Smooth muscle cell (in vitro differentiated cells): ENCODE measurements at regions not wholly inside any gene's neighbourhood (a gene's known extent, or its start where the extent isn't known, plus 50 kb on each side); places are given as distances from the start of the nearest gene placed in this dataset.

Experiments used
- DNase-seq: peaks from one replicate; lab custom pipeline; 2025; ENCODE audit not compliant: unreplicated experiment; lab: John Stamatoyannopoulos, UW
- H2AFZ ChIP-seq: fragments of 200-600 bp; sonication (generic); 2 replicates; pipeline ENCODE4 v1.6.0; 2016; ENCODE audit warnings: antibody characterized with exemption, low read depth, mild to moderate bottlenecking
- H3F3A ChIP-seq: fragments of 200-600 bp; sonication (generic); 2 replicates; pipeline ENCODE4 v1.6.0; 2017; ENCODE audit warnings: antibody characterized with exemption, low read depth
- H3K27ac ChIP-seq: fragments of 200-600 bp; sonication (generic); 2 replicates; pipeline ENCODE4 v1.5.1; 2016; ENCODE audit warnings: low read depth, mild to moderate bottlenecking
- H3K27me3 ChIP-seq: fragments of 200-600 bp; sonication (generic); 2 replicates; pipeline ENCODE4 v1.6.1; 2016; ENCODE audit warnings: low read depth, mild to moderate bottlenecking
- H3K36me3 ChIP-seq: fragments of 200-600 bp; sonication (generic); 2 replicates; pipeline ENCODE4 v1.5.1; 2016; ENCODE audit warnings: low read depth
- H3K4me1 ChIP-seq: fragments of 200-600 bp; sonication (generic); 2 replicates; pipeline ENCODE4 v1.5.1; 2016; ENCODE audit warnings: low read depth
- H3K4me2 ChIP-seq: fragments of 200-600 bp; sonication (generic); 2 replicates; pipeline ENCODE4 v1.6.0; 2016; ENCODE audit warnings: mild to moderate bottlenecking
- H3K4me3 ChIP-seq: fragments of 200-600 bp; sonication (generic); 2 replicates; pipeline ENCODE4 v1.5.1; 2016; ENCODE audit warnings: mild to moderate bottlenecking
- H3K79me2 ChIP-seq: fragments of 200-600 bp; sonication (generic); 2 replicates; pipeline ENCODE4 v1.6.0; 2016; ENCODE audit warnings: low read depth, mild to moderate bottlenecking
- H3K9ac ChIP-seq: fragments of 200-600 bp; sonication (generic); 2 replicates; pipeline ENCODE4 v1.6.0; 2016; ENCODE audit warnings: low read depth
- H3K9me3 ChIP-seq: fragments of 200-600 bp; sonication (generic); replicated peaks from 2 replicates; pipeline ENCODE4 v1.5.1; 2016; ENCODE audit warnings: low read depth
- H4K20me1 ChIP-seq: fragments of 200-600 bp; sonication (generic); 2 replicates; pipeline ENCODE4 v1.6.0; 2016; ENCODE audit warnings: low read depth
- CTCF ChIP-seq: fragments of 200-600 bp; sonication (generic); IDR thresholded peaks from 2 replicates; pipeline ENCODE4 v1.5.1; 2017; ENCODE audit warnings: borderline replicate concordance, mild to moderate bottlenecking, antibody characterized with exemption; ENCODE audit not compliant: insufficient read depth, poor library complexity, severe bottlenecking
- whole genome bisulfite sequencing: methylation state at CpG from one replicate; pipeline ENCODE4 v1.1.7; 2016; ENCODE audit warnings: low lambda C conversion rate; 5-methylcytosine and 5-hydroxymethylcytosine counted together

- H3K9me3 ChIP-seq: no peaks in the 10 kb centered on the region
- WGBS: 86% methylated on average over 24 of the region's 24 CpGs
- no peak overlapping the region for H3K27ac ChIP-seq
- no peak overlapping the region for H3K9ac ChIP-seq
- no peak for DNase-seq
- no peaks in the 10 kb centered on the region for H3F3A ChIP-seq
- H3K36me3 ChIP-seq: no peaks in the 10 kb centered on the region
- no peaks in the 10 kb centered on the region for H3K4me1 ChIP-seq
- H3K27me3 ChIP-seq: no peaks in the 10 kb centered on the region
- no peak overlapping the region for H3K4me2 ChIP-seq
- H3K79me2 ChIP-seq: no peaks in the 10 kb centered on the region
- H3K4me3 ChIP-seq: no peak overlapping the region
- peak; percentile 50 for TF ChIP-seq CTCF
- H4K20me1 ChIP-seq: no peaks in the 10 kb centered on the region
- no peak overlapping the region for H2AFZ ChIP-seq
Observed at GRCh38 chr2:2698182-2699120, 367.4 kb upstream of the MYT1L start.

GRCh38 chr2:2696733-2697455 is 365.8 kb upstream of the MYT1L start:
- H3K9ac ChIP-seq: no peak overlapping the region
- H3K36me3 ChIP-seq: no peaks in the 10 kb centered on the region
- H3K4me1 ChIP-seq: no peaks in the 10 kb centered on the region
- TF ChIP-seq CTCF: no peak
- no peaks in the 10 kb centered on the region for H3F3A ChIP-seq
- no peaks in the 10 kb centered on the region for H3K27me3 ChIP-seq
- no peaks in the 10 kb centered on the region for H3K9me3 ChIP-seq
- H3K79me2 ChIP-seq: no peaks in the 10 kb centered on the region
- H3K4me3 ChIP-seq: no peak overlapping the region
- WGBS: 92% methylated on average over 13 of the region's 13 CpGs
- DNase-seq: no peak
- H4K20me1 ChIP-seq: no peaks in the 10 kb centered on the region
- H3K27ac ChIP-seq: no peak overlapping the region
- no peak overlapping the region for H3K4me2 ChIP-seq
- H2AFZ ChIP-seq: no peak overlapping the region

GRCh38 chr2:2696325-2696724 is 365.2 kb upstream of the MYT1L start:
- Histone ChIP-seq H3K4me3 (no peak overlapping the region), H3K9ac (no peak overlapping the region), H3K79me2 (no peaks in the 10 kb centered on the region), H3F3A (no peaks in the 10 kb centered on the region), H3K36me3 (no peaks in the 10 kb centered on the region), H2AFZ (no peak overlapping the region), H3K4me1 (no peaks in the 10 kb centered on the region), H3K27ac (no peak overlapping the region), H3K4me2 (no peak overlapping the region), H3K9me3 (no peaks in the 10 kb centered on the region), H4K20me1 (no peaks in the 10 kb centered on the region), H3K27me3 (no peaks in the 10 kb centered on the region)
- DNase-seq: no peak
- no peak for TF ChIP-seq CTCF
- WGBS: 85% methylated on average over 5 of the region's 5 CpGs
